H9 (cell line): ENCODE measurements at regions not wholly inside any gene's neighbourhood (a gene's known extent, or its start where the extent isn't known, plus 50 kb on each side); places are given as distances from the start of the nearest gene placed in this dataset.

Experiments used
- DNase-seq: peaks from one replicate; pipeline ENCODE4 v3.0.0-alpha.2; 2017
- H2AFZ ChIP-seq: one replicate; pipeline ENCODE4 v1.6.1; 2013; ENCODE audit warnings: mild to moderate bottlenecking, low read length, control low read depth, moderate library complexity
- H2AK5ac ChIP-seq: 2 replicates; pipeline ENCODE4 v1.6.1; 2013; ENCODE audit warnings: low read length, control low read depth, mixed read lengths; ENCODE audit not compliant: insufficient read length
- H2BK120ac ChIP-seq: one replicate; pipeline ENCODE4 v1.6.1; 2013; ENCODE audit warnings: low read depth, mild to moderate bottlenecking, low read length, control low read depth, inconsistent platforms; ENCODE audit not compliant: poor library complexity, severe bottlenecking
- H2BK12ac ChIP-seq: 2 replicates; pipeline ENCODE4 v1.6.1; 2013; ENCODE audit warnings: low read length, control low read depth, mixed read lengths, low read depth; ENCODE audit not compliant: insufficient read length
- H2BK15ac ChIP-seq: 2 replicates; pipeline ENCODE4 v1.6.1; 2013; ENCODE audit warnings: low read depth, low read length, control low read depth
- H2BK20ac ChIP-seq: one replicate; pipeline ENCODE4 v1.6.1; 2013; ENCODE audit warnings: low read depth, mild to moderate bottlenecking, low read length, control low read depth, inconsistent platforms; ENCODE audit not compliant: poor library complexity, severe bottlenecking
- H2BK5ac ChIP-seq: 2 replicates; pipeline ENCODE4 v1.6.1; 2013; ENCODE audit warnings: low read length, control low read depth, mixed read lengths; ENCODE audit not compliant: insufficient read length
- H3K14ac ChIP-seq: 2 replicates; pipeline ENCODE4 v1.6.1; 2013; ENCODE audit warnings: low read length, control low read depth; ENCODE audit not compliant: insufficient read depth
- H3K18ac ChIP-seq: 2 replicates; pipeline ENCODE4 v1.6.1; 2013; ENCODE audit warnings: low read depth, mild to moderate bottlenecking, mixed read lengths, low read length, control low read depth; ENCODE audit not compliant: insufficient read length
- H3K23ac ChIP-seq: 2 replicates; pipeline ENCODE4 v1.6.1; 2013; ENCODE audit warnings: low read length, control low read depth, mixed read lengths, low read depth; ENCODE audit not compliant: insufficient read length
- H3K23me2 ChIP-seq: 2 replicates; pipeline ENCODE4 v1.6.1; 2013; ENCODE audit warnings: low read depth, mild to moderate bottlenecking, mixed read lengths, low read length, control low read depth; ENCODE audit not compliant: insufficient read length, poor library complexity, severe bottlenecking
- H3K27ac ChIP-seq: 2 replicates; pipeline ENCODE4 v1.5.1; 2013; ENCODE audit warnings: low read length, control low read depth, mixed read lengths, low read depth; ENCODE audit not compliant: insufficient read length
- H3K27me3 ChIP-seq: 2 replicates; pipeline ENCODE4 v1.6.1; 2013; ENCODE audit warnings: low read length, control low read depth, inconsistent platforms; ENCODE audit not compliant: insufficient read depth
- H3K4ac ChIP-seq: 2 replicates; pipeline ENCODE4 v1.6.1; 2013; ENCODE audit warnings: low read depth, mild to moderate bottlenecking, control low read depth, inconsistent platforms, low read length, moderate library complexity
- H3K4me1 ChIP-seq: 2 replicates; pipeline ENCODE4 v1.6.1; 2013; ENCODE audit warnings: low read length, control low read depth, inconsistent platforms; ENCODE audit not compliant: insufficient read depth
- H3K4me2 ChIP-seq: 2 replicates; pipeline ENCODE4 v1.6.1; 2013; ENCODE audit warnings: low read length, control low read depth, mixed read lengths; ENCODE audit not compliant: insufficient read length, insufficient read depth
- H3K56ac ChIP-seq: 2 replicates; pipeline ENCODE4 v1.6.1; 2013; ENCODE audit warnings: low read depth, mild to moderate bottlenecking, mixed read lengths, low read length, control low read depth; ENCODE audit not compliant: insufficient read length
- H3K79me1 ChIP-seq: 2 replicates; pipeline ENCODE4 v1.6.1; 2013; ENCODE audit warnings: low read depth, mild to moderate bottlenecking, moderate library complexity, low read length, control low read depth, inconsistent platforms; ENCODE audit not compliant: insufficient read depth, poor library complexity, severe bottlenecking
- H3K79me2 ChIP-seq: 2 replicates; pipeline ENCODE4 v1.6.1; 2013; ENCODE audit warnings: low read length, control low read depth, inconsistent platforms; ENCODE audit not compliant: insufficient read depth
- H3K9ac ChIP-seq: 2 replicates; pipeline ENCODE4 v1.6.1; 2013; ENCODE audit warnings: low read length, control low read depth, mixed read lengths; ENCODE audit not compliant: insufficient read length; ENCODE audit errors: extremely low read depth
- H3K9me3 ChIP-seq: one replicate; pipeline ENCODE4 v1.6.1; 2013; ENCODE audit warnings: low read depth, low read length, inconsistent platforms; ENCODE audit not compliant: control insufficient read depth
- H3T11ph ChIP-seq: one replicate; pipeline ENCODE4 v1.6.1; 2013; ENCODE audit warnings: mild to moderate bottlenecking, low read length, control low read depth, inconsistent platforms
- H4K20me1 ChIP-seq: one replicate; pipeline ENCODE4 v1.6.1; 2013; ENCODE audit not compliant: control insufficient read depth, insufficient read length, insufficient read depth
- H4K5ac ChIP-seq: 2 replicates; pipeline ENCODE4 v1.6.1; 2013; ENCODE audit warnings: low read depth, mild to moderate bottlenecking, mixed read lengths, low read length, control low read depth; ENCODE audit not compliant: insufficient read length
- H4K8ac ChIP-seq: replicated peaks from 2 replicates; pipeline ENCODE4 v1.6.1; 2013; ENCODE audit warnings: low read length, control low read depth, mixed read lengths, low read depth; ENCODE audit not compliant: insufficient read length
- H4K91ac ChIP-seq: 2 replicates; pipeline ENCODE4 v1.6.1; 2013; ENCODE audit warnings: low read depth, mild to moderate bottlenecking, moderate library complexity, mixed read lengths, low read length, control low read depth; ENCODE audit not compliant: insufficient read length
- H3K27ac Mint-ChIP-seq, 3 experiments: 2 replicates in 2 of 3; 3 replicates in 1 of 3; pipeline ENCODE4 v1.8.0; 2020 to 2021; ENCODE audit warnings: mixed read lengths in 3 of 3, mild to moderate bottlenecking in 1 of 3, moderate library complexity in 1 of 3
- H3K27me3 Mint-ChIP-seq: 2 replicates; pipeline ENCODE4 v1.8.0; 2021; ENCODE audit warnings: low read depth, mild to moderate bottlenecking, moderate library complexity, mixed read lengths
- H3K36me3 Mint-ChIP-seq, 3 experiments: 2 replicates in 2 of 3; 3 replicates in 1 of 3; pipeline ENCODE4 v1.8.0; 2020 to 2021; ENCODE audit warnings: low read depth in 3 of 3, mixed read lengths in 3 of 3; ENCODE audit not compliant: insufficient read depth in 1 of 3
- H3K4me1 Mint-ChIP-seq, 2 experiments: 2 replicates each; pipeline ENCODE4 v1.8.0; 2020; ENCODE audit warnings: mixed read lengths in 2 of 2
- H3K4me3 Mint-ChIP-seq, 2 experiments: 2 replicates in 1 of 2; 3 replicates in 1 of 2; pipeline ENCODE4 v1.8.0; 2020 to 2021; ENCODE audit warnings: mild to moderate bottlenecking in 2 of 2, mixed read lengths in 2 of 2, moderate library complexity in 1 of 2
- H3K9me3 Mint-ChIP-seq, 2 experiments: 2 replicates in 1 of 2; 3 replicates in 1 of 2; pipeline ENCODE4 v1.8.0; 2020; ENCODE audit warnings: mild to moderate bottlenecking in 2 of 2, mixed read lengths in 2 of 2, moderate library complexity in 1 of 2
- CTCF ChIP-seq: fragments of 200-600 bp; sonication (generic); conservative IDR thresholded peaks from 3 replicates; pipeline ENCODE4 v1.8.0; 2021; ENCODE audit warnings: antibody characterized with exemption, mild to moderate bottlenecking

GRCh38 chr6:78476561-78476960 is 390.8 kb upstream of the IRAK1BP1 start:
- H2BK120ac ChIP-seq = no peak overlapping the region
- no peak overlapping the region for H3K4ac ChIP-seq
- Mint-ChIP-seq H3K27me3 (no peaks in the 10 kb centered on the region), H3K36me3 (no peaks in the 10 kb centered on the region; a peak in 1 of 7 replicates), H3K4me1 (no peaks in the 10 kb centered on the region), H3K9me3 (peaks cover 2 to 5% of the 10 kb centered on the region in 2 experiments; a peak in 4 of 5 replicates), H3K27ac (no peak overlapping the region), H3K4me3 (no peak overlapping the region)
- H3K14ac ChIP-seq = no peak overlapping the region
- H4K8ac ChIP-seq = no peak overlapping the region
- no peak overlapping the region for H2BK5ac ChIP-seq
- no peak for TF ChIP-seq CTCF
- no peaks in the 10 kb centered on the region for H3K79me2 ChIP-seq
- no peak overlapping the region for H3K27ac ChIP-seq
- H3K4me2 ChIP-seq = no peak overlapping the region
- H3K27me3 ChIP-seq = no peaks in the 10 kb centered on the region
- H3K79me1 ChIP-seq = no peaks in the 10 kb centered on the region
- no peak overlapping the region for H4K91ac ChIP-seq
- H2BK12ac ChIP-seq = no peak overlapping the region
- H2AK5ac ChIP-seq = no peak overlapping the region
- no peak overlapping the region for H3T11ph ChIP-seq
- H4K20me1 ChIP-seq = no peaks in the 10 kb centered on the region
- H3K9ac ChIP-seq = no peak overlapping the region
- no peak overlapping the region for H3K18ac ChIP-seq
- DNase-seq = no peak
- no peak overlapping the region for H3K56ac ChIP-seq
- no peak overlapping the region for H2BK20ac ChIP-seq
- no peak overlapping the region for H3K23ac ChIP-seq
- H2BK15ac ChIP-seq = no peak overlapping the region
- no peaks in the 10 kb centered on the region for H3K4me1 ChIP-seq
- H3K23me2 ChIP-seq = no peaks in the 10 kb centered on the region
- H4K5ac ChIP-seq = no peak overlapping the region
- no peak overlapping the region for H2AFZ ChIP-seq
- H3K9me3 ChIP-seq = no peaks in the 10 kb centered on the region
